ENCODE measurements at regions not wholly inside any gene's neighbourhood (a gene's known extent, or its start where the extent isn't known, plus 50 kb on each side); places are given as distances from the start of the nearest gene placed in this dataset.

DNA sequence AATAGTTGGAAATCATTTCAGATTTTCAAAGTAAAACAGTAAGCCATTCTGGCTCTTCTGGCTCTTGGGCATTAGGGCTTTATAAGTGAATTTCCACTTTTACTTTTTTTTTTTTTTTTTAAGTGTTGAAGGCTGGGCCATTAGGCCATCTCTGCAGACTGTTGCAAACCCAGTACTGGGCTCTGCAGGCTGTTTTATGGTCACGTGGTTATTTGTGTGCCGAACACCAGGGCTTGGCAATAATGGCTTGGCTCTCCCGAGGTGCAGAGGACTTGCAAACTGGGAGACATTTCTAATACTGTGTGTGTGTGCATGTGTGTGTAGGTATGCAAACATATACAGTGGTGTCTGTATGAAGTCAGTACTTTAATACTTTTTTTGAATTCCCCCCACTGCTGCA, 194.9 kb upstream of the CDH5 start:
- no peak for DNase-seq (ENCODE audit: low spot score)

DNA sequence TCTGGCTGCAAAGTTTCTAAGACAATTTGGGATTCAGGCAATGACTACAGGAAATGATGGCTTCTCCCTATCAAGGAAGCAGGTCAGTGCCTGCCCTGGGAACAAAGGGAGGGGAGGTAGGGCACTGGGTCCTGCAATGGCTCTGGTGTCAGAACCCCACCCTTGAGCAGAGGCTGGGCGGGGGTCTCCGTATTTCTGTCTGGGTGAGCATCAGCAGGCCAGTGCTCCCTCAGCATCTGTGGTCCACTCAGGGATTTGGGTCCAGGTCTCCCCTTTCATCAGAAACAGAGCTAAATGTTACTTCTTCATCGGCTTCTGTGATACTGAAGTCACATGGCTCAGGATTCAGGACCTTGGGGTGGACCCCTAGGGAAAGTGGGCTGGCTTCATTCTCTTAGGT, 195.5 kb upstream of the CDH5 start:
- DNase-seq (ENCODE audit: low spot score) = no peak

DNA sequence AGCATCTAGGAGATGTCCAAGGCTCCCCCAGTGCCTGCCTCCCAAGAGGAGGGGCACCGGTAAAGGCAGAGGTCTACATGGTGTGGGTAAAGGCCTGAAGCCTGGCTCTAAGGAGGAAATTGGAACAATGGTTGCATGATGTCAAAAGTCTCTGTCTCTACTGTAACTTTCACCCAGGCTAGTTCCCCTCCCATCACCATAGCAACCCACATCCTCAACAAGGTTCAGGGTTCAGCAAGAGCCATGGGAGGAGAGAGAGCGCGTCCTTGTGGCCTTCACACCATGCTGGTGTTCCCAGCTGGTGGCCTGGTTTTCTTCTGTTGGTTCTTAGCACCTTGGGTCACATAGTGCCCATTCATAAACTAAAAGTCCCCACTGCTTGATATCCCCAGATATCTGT, 196.7 kb upstream of the CDH5 start:
- no peak for DNase-seq (ENCODE audit: low spot score)

DNA sequence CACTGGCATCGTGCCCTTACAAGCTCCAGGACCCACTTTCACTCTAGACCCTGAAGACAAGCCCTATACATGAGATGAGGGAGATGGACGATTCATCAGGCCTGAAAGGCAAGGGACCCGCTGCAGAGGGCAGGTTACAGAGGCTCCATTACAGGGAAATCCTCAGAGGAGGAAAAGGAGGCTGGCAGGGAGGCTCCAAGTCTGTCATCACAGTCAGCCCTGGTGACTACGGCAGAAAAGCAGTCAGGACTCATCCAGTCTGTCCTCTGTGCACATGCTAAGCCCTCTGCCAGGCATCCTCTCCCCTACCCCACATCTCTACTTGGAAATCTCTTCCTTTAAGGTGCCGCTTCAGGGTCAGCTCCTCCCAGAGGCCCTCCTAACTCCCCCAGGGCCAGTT, 197.7 kb upstream of the CDH5 start:
- DNase-seq (ENCODE audit: low spot score) = no peak

DNA sequence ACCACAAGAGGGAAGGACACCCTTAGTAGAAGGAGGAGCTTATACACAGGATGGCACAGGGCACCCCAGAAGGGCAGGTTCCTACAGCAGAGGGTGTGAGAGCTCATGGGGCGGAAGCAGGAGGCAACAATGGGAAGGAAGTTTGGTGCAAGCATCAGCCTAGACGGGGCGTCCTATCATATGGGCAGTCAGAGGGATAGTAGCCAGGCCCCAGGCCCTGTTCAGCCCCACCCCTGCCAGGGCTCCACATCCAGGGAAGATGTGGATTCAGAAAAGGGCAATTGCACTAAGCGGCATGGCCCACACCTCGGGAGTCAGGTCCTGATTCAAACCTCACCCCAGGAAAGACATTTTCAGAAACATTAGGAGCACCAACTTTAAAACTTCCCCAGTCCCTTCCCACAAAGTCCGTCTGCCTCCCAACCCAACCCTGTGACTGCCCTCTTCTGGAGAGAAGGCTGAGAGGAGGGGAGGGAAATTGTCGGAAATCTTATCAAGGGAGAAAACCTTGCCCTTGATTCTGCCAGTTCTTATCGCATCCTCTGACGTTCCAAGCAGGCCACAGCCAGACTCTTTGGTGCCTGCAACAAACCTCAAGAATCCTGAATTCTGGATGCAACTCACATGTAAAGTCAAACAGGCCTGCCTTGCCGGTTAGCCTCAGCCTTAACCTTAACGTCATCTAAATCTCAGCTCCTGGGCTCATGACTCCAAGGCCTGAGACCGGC, 198.8 kb upstream of the CDH5 start:
- DNase-seq (ENCODE audit: low spot score) = no peak

DNA sequence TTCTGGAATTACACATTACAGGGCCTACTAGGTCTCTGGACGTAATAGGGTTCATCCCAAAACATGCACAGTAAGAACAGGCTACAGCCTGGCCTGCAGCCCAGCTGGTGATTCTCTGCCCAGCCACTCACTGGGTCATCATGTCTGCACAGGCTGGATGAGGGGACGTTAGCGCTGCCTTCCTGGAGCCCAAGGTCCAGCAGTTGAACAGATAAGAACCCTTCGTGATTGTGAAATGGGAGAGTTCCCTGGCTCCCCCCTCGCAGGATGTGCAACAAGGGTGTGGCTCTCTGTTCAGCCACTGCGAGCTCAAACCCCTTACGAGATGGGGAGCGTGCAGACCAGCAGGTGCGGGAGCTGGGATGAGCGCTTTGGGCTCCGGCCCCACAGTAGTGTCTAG, 200.0 kb upstream of the CDH5 start:
- no peak for DNase-seq (ENCODE audit: low spot score)

DNA sequence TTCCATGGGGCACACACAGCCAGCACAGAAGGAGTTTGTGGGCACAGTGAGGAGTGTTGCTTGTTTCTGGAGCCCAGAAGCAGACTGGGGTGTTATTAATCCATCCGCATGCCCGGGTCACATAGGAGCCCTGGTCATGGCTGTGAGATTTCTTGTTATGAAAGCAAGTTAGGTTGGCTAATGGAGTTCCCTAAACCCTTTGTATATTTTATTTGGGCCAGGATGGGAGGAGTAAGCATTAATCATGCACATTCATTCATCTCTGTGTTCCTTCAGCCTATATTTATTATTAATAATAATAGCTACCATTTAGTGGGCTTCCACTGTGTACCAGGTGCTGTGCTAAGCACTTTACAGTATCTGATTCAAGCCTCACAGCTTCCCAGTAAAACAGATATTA, 200.6 kb upstream of the CDH5 start:
- DNase-seq (ENCODE audit: low spot score) = no peak

DNA sequence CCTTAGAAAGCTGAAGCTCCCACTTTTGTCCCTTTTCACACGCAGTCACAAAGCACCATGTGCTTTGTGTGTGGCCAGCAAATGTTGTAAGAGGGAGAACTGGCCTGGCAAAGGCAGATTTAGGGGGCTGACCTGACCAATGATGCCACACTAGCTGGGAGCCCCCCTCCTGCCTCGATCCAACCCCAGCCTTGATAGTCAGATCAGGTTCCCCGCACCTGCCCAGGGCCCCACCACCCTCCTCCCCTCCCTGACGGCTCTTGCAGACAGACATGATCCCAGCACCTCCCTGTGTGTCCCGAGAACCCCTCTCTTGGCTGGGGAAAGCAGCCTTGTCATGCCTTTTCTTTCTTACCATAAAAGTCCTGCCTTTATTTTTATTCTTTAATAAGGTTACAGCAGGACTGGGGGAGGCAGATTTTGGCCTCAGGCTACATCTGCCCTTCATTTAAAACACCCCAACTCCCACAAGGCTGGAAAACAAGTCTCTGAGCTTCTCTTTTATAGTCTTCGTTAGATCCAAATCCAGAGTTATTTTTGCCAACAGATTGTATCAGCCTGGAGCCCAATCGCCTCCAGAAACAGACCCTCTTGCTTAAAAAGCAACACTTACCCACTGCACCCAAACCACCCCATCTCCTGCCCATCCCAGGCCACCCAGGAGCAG, 201.8 kb upstream of the CDH5 start:
- no peak for DNase-seq (ENCODE audit: low spot score)

DNA sequence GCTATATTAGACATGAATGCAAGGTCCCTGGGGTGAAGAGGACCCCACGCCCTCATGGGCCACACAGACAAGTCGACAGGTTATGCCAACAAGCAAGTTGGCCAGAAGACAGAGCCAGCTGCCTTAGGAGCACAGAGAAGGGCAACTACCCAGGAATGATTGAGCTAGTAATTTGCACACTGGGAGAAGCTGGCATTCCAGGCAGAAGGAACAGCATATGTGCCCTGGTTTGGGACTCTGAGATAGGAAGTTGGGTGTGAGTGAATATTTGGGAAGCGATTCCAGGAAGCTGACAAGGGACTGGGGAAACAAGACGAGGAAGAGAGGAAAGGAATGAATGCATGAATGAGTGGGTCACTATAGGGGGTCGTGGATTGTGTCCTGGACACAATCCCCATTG, 203.7 kb upstream of the CDH5 start:
- DNase-seq (ENCODE audit: low spot score) = no peak

DNA sequence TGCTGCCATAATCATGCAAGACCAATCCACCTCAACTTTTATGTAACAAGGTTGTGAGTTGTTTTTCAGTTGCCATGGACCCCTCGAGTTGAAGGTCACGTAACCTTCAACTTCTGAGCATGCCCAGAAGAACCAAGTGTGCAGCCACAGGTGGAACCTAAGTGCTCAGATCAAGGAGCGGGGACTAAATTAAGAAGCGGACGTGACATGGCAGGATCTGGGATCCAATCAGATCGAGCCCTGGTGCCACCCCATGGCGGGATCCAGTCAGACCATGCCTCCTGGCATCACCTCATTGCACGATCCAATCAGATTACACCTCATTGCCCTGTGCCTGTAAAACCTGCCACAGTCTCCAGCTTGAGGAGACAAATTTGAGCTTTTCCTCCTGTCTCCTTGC, 204.5 kb upstream of the CDH5 start:
- DNase-seq (ENCODE audit: low spot score) = no peak

DNA sequence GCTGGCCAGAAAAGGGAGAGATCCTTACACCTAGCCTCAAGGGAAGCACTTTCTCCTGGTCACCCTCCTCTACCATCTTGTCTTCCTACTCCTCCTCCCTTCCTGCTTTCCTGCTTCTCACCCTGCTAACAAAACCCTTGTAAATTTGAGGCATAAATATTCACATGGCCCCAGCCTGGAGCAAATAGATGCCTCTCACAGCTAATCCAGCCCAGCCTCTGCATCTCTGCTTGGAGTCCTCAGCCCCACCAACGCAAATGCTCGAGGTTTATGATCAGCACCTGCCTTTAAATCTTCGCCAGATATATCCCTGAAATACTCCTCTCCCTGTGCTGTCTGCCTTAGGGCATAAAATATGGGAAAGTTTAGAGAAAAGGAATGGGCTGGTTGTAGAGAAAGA, 205.2 kb upstream of the CDH5 start:
- DNase-seq (ENCODE audit: low spot score) = no peak

DNA sequence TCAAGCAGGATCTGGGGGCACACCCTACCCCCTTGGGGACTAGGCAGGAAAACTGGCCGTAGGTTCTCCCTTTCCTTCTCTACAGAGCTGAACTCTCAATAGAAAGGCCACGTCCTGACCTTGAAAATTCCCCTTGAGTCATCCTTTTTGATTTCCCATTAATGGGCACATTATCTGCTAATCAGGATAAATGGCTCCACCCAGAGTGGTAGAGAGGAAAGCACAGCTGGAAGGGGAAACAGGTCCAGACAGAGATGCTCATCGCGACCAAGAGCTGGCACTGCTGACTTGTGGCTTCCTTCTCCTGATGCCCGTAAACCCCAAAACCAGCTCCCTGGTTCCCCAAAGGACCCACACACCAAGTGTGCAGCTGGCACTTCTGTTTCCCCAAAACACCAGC, 206.5 kb upstream of the CDH5 start:
- no peak for DNase-seq (ENCODE audit: low spot score)

DNA sequence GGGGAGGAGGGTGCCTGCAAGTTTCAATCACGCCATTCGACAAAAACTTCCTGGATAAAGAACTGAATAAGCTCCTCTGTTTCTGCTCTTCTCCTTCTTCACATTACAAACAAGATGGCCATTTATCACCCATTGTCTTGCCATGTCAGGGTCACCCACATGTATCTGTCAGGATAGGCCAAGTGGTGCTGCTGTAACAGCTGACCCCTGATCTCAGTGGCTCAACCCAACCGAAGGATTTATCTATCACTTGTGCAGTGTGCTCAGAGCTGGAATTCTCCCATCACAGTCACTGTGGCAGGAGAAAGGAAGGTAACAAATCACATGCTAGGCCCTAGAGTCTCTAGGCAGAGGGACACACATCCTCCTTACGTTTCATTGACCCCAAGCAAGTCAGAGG, 210.0 kb upstream of the CDH5 start:
- DNase-seq (ENCODE audit: low spot score) = no peak

DNA sequence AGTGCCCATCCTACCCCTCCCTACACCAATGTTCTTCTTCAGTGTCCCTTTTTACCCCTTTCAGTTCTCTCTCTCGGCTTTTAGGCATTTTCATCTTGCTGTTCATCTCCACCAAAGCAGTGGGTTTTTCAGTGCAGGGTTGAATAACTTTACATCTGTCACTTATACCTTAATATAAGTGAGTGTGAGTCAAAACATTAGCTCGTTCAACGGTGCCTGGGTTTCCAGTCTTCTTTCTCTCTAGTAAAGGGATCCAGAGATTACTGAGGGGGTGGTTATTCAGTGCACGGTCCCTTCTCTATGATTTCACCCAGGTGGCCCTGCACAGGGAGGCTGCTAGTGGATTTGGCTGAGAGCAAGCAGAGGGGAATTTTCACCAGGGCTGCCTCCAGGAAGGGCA, 210.6 kb upstream of the CDH5 start:
- DNase-seq (ENCODE audit: low spot score) = no peak

DNA sequence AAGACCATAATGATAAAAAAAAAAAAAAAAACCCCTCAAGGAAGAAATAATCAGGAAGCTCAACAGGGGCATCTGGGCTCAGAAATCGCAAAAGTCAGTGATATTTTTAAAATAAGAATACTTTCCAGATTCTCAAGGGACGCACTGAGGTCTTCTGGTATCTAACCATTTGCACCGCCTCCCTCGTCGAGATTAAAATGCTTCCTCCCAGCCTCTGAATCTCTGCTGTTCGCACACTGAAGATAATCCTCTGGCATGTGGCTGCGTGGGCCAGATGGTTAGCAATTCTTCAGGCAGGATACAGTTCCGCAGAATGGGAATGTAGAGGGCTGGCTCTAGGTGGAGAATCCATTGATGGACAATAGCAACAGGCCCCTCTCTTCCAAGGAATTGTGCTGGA, 211.7 kb upstream of the CDH5 start:
- no peak for DNase-seq (ENCODE audit: low spot score)

DNA sequence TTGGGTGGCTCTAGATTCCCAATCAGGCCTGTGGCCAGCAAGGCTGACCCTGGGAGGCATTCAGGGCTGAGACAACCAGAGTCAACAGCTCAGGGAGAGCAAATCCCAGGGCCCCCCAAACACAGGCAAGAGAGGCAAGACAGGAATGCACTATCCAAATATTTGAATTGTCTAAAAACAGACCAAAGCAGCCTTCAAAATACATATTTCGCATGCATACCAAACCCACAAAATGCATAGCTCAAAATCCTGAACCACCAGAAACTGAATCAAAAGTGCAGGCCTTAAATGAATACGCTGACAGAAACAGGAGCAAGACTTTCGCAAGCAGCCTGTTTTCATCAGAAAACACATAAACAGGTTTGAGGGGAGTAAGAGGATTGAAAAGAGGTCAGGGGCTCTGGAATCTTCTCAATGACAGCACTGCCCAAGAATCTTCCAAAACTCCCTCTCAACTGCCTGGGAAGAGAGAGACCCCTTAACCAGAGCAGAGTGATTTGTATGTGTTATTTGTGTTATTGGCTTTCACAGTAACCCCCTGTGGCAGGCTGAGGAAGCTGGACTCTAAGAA, 213.6 kb upstream of the CDH5 start:
- no peak for DNase-seq (ENCODE audit: low spot score)

DNA sequence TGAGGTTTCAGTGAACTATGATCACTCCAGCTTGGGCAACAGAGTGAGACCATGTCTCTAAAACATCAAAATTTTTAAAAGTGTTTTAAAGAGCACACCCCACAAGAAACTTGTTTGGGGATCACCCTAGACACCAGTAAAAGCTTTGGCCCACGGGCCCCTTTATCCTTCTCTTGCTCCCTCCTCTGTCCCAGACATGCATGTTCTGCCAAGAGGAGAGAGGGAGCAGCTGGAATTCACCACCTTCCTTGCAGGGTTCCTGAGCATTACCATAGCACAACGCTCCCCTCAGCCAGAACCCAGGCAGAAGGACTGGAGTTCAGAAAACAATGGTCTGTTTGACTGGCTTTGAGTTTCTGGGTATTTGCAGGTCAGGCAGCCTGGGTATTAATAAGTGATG, 214.3 kb upstream of the CDH5 start:
- no peak for DNase-seq (ENCODE audit: low spot score)

DNA sequence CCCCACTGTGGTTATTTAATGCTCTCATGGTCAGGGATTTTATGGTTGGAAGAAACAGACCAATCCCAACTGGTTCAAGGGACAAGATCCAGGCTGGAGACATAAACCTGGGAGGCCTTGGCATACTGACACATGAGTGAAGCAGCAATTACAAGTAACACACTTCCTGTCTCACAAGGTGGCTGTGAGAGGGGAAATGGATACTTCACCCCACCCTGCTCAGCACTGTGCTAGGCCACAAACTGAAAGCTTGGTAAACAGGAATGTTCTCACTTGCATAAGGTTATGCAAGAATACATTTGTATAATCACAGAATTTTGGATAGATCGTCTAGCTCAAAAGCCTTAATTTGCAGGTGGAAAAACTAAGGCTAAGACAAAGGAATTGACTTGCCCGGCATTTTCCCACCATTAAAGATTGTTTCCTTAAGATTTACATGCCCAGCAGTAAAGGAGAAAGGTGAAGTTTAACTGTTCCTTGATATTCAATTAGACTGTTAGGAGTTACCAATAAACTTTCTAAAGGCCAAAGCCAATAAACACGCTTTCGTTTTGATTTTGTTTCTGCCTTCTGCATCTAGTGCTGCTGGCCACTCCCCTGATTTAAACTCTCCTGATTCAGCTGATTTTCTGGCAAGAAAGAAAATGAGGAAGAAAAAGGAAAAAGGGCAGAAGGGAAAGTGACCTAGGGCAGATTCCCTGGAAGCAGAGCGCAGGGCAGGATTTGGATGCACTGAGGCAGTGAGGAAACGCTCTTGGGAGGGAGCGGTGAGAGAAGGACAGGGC, 215.6 kb upstream of the CDH5 start:
- no peak for DNase-seq (ENCODE audit: low spot score)

DNA sequence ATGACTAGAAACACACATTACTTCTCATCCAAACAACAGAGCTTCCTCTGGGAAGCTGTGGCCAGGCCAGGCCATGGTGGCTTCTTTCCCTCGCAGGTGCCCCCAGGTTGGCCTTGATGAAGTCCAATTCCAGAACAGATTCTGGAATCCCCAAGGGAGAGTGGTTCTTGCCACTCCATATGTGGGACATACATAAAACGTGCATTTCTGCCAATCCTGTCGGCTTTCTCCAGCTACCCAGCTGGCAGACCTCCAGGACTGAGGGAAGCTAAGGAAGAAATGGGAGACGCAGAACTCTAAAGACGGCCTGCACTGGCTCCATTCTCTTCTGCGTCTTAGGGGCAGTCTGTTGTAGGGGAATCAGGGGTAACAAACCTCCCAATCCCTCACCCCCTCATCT, 219.2 kb upstream of the CDH5 start:
- DNase-seq (ENCODE audit: low spot score) = no peak

DNA sequence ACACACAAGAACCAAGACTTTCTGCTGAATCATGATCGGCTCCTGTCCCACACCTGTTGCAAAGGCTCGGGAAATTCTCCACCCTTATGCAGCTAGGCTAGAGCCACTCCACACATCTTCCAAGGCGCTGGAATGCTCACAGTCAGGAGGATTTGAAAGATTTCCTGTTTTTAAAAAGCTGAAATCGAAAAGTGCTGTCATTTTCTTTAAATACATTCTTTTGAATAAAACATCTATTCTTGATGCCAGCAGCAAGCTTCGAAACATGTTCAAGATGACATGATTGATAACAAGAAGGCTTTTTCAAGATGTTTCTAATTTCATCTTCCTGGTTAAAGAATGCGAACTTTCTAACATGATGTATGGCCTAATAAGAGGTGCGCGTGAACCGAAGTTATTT, 219.7 kb upstream of the CDH5 start:
- no peak for DNase-seq (ENCODE audit: low spot score)

DNA sequence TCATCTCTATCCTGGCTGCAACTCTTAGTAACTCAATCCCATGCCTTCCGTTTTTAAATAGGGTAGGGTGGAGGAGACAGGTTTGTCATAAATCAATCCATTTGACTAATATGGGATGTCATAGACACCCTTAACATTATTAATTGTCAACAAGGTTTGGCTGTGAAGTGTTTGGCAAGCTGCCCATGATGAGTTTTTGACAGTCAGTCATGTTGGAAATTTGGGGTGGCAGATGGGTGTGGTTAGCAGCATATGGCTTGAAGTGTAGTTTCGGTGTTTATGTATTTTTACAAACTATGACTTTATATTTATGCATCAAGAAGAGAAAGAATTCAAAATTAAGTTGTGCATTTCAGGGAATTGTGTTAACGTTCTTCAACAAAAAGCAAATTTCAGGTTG, 221.8 kb upstream of the CDH5 start:
- no peak for DNase-seq (ENCODE audit: low spot score)

DNA sequence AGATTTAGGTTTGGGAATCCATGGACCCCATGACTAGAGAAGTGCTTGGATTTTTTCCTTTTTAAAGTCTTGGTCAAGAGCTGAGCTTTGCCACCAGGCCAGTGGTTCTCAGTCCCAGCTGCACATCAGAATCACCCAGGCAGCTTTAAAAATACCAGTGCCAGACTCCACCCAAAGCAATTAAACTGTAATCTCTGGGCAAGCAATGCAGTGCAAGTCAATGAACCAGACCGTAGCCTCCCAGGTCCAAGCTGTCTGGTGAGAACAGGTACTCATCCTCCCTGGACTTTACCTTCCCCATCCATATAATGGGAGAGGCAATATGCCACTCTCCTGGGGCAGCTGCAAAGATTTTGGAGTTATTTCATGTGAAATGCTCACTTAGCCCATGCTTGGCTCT, 223.1 kb upstream of the CDH5 start:
- DNase-seq (ENCODE audit: low spot score) = no peak

DNA sequence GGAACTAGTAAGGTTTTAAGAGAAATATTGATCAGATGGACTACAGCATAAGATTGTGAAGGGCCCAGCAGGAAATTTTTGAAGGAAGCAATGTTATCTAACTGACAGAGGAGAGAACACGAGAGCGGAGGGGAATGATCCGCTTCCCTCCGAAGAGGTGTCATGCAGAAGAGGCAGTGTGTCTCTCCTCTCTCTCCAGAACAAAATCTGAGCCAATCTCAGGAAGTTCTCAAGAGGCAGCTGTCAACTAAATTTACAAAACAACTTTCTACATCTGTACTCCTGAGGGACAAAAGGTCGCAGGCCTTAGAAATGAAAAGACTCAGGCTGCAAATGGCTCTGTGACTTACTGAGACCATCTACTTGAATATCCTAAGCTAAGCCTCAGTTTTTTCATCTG, 224.6 kb upstream of the CDH5 start:
- DNase-seq (ENCODE audit: low spot score) = no peak
